Endodermal cell (in vitro differentiated cells): ENCODE measurements at regions not wholly inside any gene's neighbourhood (a gene's known extent, or its start where the extent isn't known, plus 50 kb on each side); places are given as distances from the start of the nearest gene placed in this dataset.

Experiments used
- DNase-seq: peaks from one replicate; pipeline ENCODE4 v3.0.0-alpha.2; 2017
- H3K27ac ChIP-seq: 2 replicates; pipeline ENCODE4 v1.5.1; 2013; ENCODE audit warnings: mild to moderate bottlenecking, low read depth, low read length, moderate library complexity
- H3K27me3 ChIP-seq: 2 replicates; pipeline ENCODE4 v1.6.1; 2013; ENCODE audit warnings: mild to moderate bottlenecking, low read length, moderate library complexity; ENCODE audit not compliant: insufficient read depth, control insufficient read depth, poor library complexity, severe bottlenecking
- H3K36me3 ChIP-seq: 2 replicates; pipeline ENCODE4 v1.7.0; 2013; ENCODE audit warnings: mild to moderate bottlenecking, low read length, moderate library complexity; ENCODE audit not compliant: control insufficient read depth, insufficient read depth
- H3K4me1 ChIP-seq: one replicate; pipeline ENCODE4 v1.7.0; 2013; ENCODE audit warnings: low read length; ENCODE audit not compliant: control insufficient read depth, insufficient read depth
- H3K4me3 ChIP-seq: 2 replicates; pipeline ENCODE4 v1.5.1; 2013; ENCODE audit warnings: mild to moderate bottlenecking, low read length, moderate library complexity
- H3K9ac ChIP-seq: 2 replicates; pipeline ENCODE4 v1.6.1; 2013; ENCODE audit warnings: mild to moderate bottlenecking, low read length, moderate library complexity; ENCODE audit not compliant: poor library complexity, severe bottlenecking; ENCODE audit errors: extremely low read depth
- H3K9me3 ChIP-seq: 2 replicates; pipeline ENCODE4 v1.6.1; 2013; ENCODE audit warnings: mild to moderate bottlenecking, low read length, moderate library complexity; ENCODE audit not compliant: control insufficient read depth
- H3K27ac Mint-ChIP-seq: 2 replicates; pipeline ENCODE4 v1.8.0; 2020; ENCODE audit warnings: mixed read lengths
- H3K27me3 Mint-ChIP-seq: 2 replicates; pipeline ENCODE4 v1.8.0; 2021; ENCODE audit warnings: mild to moderate bottlenecking, mixed read lengths; ENCODE audit not compliant: insufficient read depth
- H3K36me3 Mint-ChIP-seq: 2 replicates; pipeline ENCODE4 v1.8.0; 2020; ENCODE audit warnings: low read depth, mixed read lengths
- H3K4me1 Mint-ChIP-seq: 2 replicates; pipeline ENCODE4 v1.8.0; 2020; ENCODE audit warnings: mixed read lengths
- H3K4me3 Mint-ChIP-seq: 2 replicates; pipeline ENCODE4 v1.8.0; 2020; ENCODE audit warnings: mild to moderate bottlenecking, moderate library complexity, mixed read lengths
- H3K9me3 Mint-ChIP-seq: 2 replicates; pipeline ENCODE4 v1.8.0; 2020; ENCODE audit warnings: mild to moderate bottlenecking, mixed read lengths
- WGBS, 2 experiments: methylation state at CpG; one replicate each; pipeline versions ENCODE4 v1.1.5 to v1.1.7; 2013; ENCODE audit warnings: missing lambda C conversion rate in 2 of 2, mixed read lengths in 1 of 2; ENCODE audit not compliant: insufficient coverage in 1 of 2, insufficient read length in 1 of 2; 5-methylcytosine and 5-hydroxymethylcytosine counted together
- TF ChIP-seq, protein P1 (sequence below): fragments of 200-600 bp; sonication (generic); conservative IDR thresholded peaks from 2 replicates; pipeline ENCODE4 v1.5.0; 2021; ENCODE audit warnings: antibody characterized with exemption, mild to moderate bottlenecking

DNA sequence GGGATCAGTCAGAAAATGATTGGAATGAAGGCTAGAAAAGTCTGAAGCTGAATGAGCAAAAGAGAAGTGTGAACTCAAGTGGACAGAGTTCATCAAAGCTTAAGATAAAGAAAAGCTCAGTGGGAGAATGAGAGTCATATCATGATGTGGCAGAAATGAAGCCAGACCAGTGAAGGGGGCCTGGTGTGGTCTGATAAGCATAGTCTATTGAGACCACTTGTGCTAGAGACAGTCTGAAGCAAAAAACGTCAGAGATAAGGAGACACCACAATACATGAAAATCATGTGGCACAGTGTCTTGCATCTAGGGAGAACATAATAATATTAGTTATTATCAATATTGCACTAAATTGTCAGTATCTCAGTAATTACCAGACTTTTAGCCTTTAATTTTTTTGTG, 601.5 kb downstream of the UTRN start:
- DNase-seq: no peak
- H3K9ac ChIP-seq: no peak overlapping the region
- no peaks in the 10 kb centered on the region for H3K4me1 ChIP-seq
- no peaks in the 10 kb centered on the region for H3K27me3 ChIP-seq
- Mint-ChIP-seq H3K4me1 (peaks cover 3% of the 10 kb centered on the region), H3K27me3 (no peaks in the 10 kb centered on the region), H3K27ac (no peak overlapping the region), H3K9me3 (no peaks in the 10 kb centered on the region), H3K36me3 (no peaks in the 10 kb centered on the region), H3K4me3 (no peak overlapping the region)
- H3K9me3 ChIP-seq: no peaks in the 10 kb centered on the region
- no peak overlapping the region for H3K27ac ChIP-seq
- TF ChIP-seq, protein P1, sequence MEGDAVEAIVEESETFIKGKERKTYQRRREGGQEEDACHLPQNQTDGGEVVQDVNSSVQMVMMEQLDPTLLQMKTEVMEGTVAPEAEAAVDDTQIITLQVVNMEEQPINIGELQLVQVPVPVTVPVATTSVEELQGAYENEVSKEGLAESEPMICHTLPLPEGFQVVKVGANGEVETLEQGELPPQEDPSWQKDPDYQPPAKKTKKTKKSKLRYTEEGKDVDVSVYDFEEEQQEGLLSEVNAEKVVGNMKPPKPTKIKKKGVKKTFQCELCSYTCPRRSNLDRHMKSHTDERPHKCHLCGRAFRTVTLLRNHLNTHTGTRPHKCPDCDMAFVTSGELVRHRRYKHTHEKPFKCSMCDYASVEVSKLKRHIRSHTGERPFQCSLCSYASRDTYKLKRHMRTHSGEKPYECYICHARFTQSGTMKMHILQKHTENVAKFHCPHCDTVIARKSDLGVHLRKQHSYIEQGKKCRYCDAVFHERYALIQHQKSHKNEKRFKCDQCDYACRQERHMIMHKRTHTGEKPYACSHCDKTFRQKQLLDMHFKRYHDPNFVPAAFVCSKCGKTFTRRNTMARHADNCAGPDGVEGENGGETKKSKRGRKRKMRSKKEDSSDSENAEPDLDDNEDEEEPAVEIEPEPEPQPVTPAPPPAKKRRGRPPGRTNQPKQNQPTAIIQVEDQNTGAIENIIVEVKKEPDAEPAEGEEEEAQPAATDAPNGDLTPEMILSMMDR: no peak
- H3K4me3 ChIP-seq: no peak overlapping the region
- no peaks in the 10 kb centered on the region for H3K36me3 ChIP-seq
- WGBS, 2 experiments: 60% methylated on average over 1 of the region's 1 CpG; no CpG with 5 or more reads in 1 of the 2 experiments

DNA sequence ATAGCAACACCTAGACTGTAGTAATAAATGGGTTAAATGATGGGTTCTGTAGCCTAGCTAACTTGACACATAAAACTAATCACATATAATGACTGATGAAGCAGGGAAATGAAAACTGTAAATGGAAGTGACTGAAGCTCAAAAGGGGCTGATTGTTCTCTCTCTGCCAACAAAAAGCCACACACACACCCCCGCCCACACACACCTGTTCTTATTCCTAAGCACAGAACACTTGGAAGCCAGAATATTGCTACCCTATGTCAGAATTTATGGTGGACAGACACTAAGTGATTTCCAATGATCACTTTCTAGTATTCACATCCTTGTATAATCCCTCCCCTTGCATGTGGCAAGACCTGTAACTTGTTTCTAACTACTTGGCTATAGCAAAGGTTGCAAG, 603.5 kb downstream of the UTRN start:
- DNase-seq: no peak
- Histone ChIP-seq H3K27ac (no peak overlapping the region), H3K4me1 (no peaks in the 10 kb centered on the region), H3K9ac (no peak overlapping the region), H3K36me3 (no peaks in the 10 kb centered on the region), H3K4me3 (no peak overlapping the region), H3K27me3 (no peaks in the 10 kb centered on the region), H3K9me3 (no peaks in the 10 kb centered on the region)
- Mint-ChIP-seq H3K4me3 (no peak overlapping the region), H3K27me3 (no peaks in the 10 kb centered on the region), H3K4me1 (peaks cover 3% of the 10 kb centered on the region), H3K36me3 (no peaks in the 10 kb centered on the region), H3K27ac (no peak overlapping the region), H3K9me3 (no peaks in the 10 kb centered on the region)
- TF ChIP-seq, protein P1: no peak
- 95% methylated on average over 1 of the region's 1 CpG; no CpG with 5 or more reads in 1 of the 2 experiments for WGBS, 2 experiments

DNA sequence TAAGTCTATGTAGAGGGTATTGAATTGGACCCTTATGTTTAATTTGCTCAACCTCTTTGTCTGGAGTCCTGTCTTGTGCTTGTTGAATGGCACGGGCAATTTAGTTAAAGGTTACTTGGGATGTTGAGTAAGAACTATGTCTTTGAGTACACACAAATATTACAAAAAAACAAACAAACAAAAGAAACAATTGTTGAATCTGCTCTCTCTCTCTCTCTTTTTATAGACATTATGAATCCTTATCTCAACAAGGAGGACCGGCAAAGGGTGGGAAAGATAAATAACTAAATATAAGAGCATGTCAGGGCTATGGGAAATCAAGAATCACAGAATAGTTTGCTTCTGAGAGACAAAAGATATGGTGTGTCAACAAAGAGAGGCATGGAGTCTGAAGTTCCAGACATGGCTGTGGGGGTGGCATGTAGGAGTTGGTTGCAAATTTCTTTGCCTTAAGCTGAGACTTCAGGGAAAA, 608.6 kb downstream of the UTRN start:
- Mint-ChIP-seq H3K4me3 (no peak overlapping the region), H3K4me1 (peaks cover 19% of the 10 kb centered on the region), H3K27ac (no peak overlapping the region), H3K9me3 (no peaks in the 10 kb centered on the region), H3K27me3 (peaks cover 3% of the 10 kb centered on the region), H3K36me3 (no peaks in the 10 kb centered on the region)
- no peak overlapping the region for H3K27ac ChIP-seq
- H3K9ac ChIP-seq: no peak overlapping the region
- TF ChIP-seq, protein P1: no peak
- H3K9me3 ChIP-seq: no peaks in the 10 kb centered on the region
- peaks cover 8% of the 10 kb centered on the region for H3K4me1 ChIP-seq
- H3K27me3 ChIP-seq: no peaks in the 10 kb centered on the region
- H3K36me3 ChIP-seq: no peaks in the 10 kb centered on the region
- DNase-seq: no peak
- 86% methylated on average over 1 of the region's 2 CpGs; no CpG with 5 or more reads in 1 of the 2 experiments for WGBS, 2 experiments
- no peak overlapping the region for H3K4me3 ChIP-seq
